ENCODE measurements at regions not wholly inside any gene's neighbourhood (a gene's known extent, or its start where the extent isn't known, plus 50 kb on each side); places are given as distances from the start of the nearest gene placed in this dataset.

DNA sequence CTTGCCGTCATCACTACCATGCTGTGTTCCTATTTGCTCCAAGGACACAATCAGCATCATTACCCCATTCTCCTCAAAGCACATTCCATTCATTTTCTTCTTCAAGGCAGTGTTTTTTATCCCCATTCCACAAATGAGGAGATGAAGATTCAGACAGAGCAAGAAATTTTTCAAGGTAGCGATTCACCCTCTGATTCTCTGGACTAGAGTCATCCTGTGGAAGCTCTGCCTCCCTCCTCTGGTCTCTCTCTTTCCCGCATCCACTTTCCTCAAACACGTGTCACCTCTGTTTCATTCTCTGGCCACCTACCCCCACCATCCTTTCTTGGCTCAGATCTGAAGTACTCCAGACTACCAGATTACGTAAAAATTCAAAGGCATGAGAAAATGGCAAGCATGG is 297.9 kb downstream of the SOX11 start:
- DNase-seq (ENCODE audit: low read depth): no peak

GRCh38 chr2:5991305-5991968 is 299.3 kb downstream of the SOX11 start:
- DNase-seq (ENCODE audit: low read depth): no peak

DNA sequence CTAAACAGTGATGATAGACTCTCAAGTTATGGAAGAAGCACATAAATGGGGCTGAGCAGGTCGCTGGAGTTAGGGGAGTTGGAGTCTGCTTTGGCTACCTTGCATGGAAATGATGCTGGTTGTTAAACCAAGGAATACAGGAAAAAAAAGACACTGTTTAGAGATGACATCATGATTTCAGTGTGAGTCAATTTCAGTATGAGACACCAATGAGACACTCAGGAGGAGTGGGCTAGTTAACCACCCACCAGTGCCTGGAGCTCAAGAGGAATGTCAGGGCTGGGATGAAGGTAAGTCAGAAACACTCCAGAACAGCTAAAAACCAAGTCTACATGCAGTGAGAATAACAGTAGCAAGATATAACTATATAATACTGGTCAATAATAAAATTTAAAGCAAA is 303.6 kb downstream of the SOX11 start:
- DNase-seq (ENCODE audit: low read depth): no peak

- no peak for DNase-seq (ENCODE audit: low read depth)
Measured at GRCh38 chr2:6008186-6008585, 316.0 kb downstream of the SOX11 start.

DNA sequence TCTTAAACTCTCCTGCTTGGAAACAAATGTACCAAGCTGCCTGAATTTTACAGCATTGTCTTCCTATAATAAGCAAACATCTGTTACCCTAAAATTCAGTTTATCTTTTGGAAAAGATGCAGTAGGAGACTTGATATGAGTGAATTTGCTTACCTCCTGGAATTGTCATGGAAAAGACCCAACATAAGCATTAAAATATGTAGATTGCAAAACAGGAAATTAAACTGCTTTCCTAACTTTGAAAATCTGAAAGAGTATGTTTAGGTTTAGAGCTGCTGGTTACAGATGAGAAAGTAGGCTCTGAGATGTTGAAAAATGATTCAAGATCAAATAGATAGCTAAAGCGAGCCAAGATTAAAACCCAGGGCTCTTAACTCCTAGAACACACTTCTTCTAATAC is 316.5 kb downstream of the SOX11 start:
- no peak for DNase-seq (ENCODE audit: low read depth)

DNA sequence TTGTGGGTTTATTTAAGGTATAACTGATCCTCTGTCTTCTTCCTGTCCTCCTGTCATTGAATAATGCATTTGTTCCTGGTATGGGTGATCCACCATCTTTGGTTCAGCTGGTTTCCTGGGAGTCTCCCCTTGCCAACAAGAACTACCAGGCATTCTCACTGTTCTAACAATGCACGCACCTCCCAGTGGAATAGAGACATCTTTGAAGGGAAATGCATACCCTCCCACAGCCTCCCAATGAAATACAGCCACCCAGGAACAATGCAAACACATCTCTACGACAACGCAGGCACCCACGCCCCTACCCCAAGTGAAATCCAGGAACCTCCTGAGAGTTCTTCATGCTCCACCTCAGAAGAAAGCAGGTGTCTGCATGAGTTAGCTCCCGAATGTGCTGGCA is 318.0 kb downstream of the SOX11 start:
- no peak for DNase-seq (ENCODE audit: low read depth)

- no peak for DNase-seq (ENCODE audit: low read depth)
Measured at GRCh38 chr2:6011921-6012320, 319.7 kb downstream of the SOX11 start.

DNA sequence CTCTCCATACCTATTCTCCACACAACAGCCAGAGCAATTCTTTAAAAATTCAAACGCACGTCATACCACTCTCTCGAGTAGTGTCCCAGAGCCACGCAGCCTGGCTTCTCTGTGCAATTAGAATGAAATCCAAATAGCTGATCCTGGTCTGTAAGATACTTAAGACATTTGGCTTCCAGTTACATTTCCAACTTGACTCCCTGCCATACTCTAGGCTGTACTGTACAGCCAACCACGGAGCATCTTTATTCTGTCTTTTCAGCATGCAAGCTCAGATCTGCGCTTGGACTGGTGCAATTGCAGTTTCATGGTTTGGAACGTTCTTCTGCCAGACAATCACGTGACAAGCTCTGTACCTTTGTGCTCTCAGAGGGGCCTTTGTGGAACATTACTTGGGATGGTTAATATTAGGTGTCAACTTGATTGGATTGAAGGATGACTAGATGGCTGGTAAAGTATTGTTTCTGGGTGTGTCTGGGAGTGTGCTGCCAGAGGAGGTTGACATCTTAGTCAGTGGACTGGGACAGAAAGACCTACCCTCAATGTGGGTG is 325.6 kb downstream of the SOX11 start:
- DNase-seq (ENCODE audit: low read depth): no peak

GRCh38 chr2:6024229-6024628 is 332.0 kb downstream of the SOX11 start:
- no peak for DNase-seq (ENCODE audit: low read depth)

DNA sequence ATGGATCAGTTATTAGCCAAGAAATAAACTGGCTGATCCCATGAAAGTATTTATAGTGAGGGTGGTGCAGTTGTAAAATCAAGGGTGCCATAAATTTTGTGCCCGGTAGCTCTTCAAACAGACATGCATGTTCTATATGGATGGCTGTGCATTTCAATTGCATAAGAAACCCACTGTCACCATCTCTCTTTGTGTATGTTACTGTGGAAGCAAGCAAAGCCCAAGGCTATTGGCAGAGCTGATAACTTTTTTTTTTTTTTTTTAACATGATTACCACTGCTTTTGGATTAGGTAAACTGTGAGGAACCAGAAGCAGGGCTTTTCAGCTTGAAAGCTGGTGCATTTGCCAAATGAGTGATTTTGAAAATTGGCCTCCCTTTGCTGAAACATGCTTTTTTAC is 332.6 kb downstream of the SOX11 start:
- DNase-seq (ENCODE audit: low read depth): no peak

- DNase-seq (ENCODE audit: low read depth): no peak
Measured at GRCh38 chr2:6025391-6025790, 333.2 kb downstream of the SOX11 start.

- DNase-seq (ENCODE audit: low read depth): no peak
Measured at GRCh38 chr2:6027066-6027465, 334.9 kb downstream of the SOX11 start.

DNA sequence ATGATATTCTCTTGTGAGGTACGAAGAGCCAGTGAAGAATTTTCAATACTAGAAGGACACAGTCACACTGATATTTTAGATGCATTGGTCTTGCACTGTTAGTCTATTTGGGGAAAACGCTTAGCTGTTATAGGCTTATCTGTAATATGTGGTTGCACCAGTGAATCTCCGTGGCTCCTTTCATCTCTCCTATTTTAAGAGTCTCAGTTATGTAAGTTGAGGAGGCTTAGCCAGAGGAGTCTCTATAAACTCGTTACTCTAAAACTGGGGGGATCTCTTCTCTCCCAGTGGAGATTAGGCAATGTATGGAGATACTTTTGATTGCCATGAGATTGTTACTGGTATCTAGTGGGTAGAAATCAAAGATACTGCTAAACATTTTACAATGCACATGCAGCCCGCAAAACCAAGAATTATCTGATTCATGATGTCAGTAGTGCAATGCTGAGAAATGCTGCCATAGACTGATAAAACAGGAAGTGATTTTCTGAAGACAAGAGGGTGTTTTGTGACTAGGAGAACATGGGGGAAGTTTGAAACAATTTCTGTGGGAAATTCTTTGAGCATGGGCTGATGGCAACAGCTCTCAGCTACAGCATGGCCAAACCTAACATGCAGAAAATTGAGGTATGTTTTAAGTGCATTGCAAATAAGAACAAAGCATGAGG is 339.1 kb downstream of the SOX11 start:
- no peak for DNase-seq (ENCODE audit: low read depth)

GRCh38 chr2:6036211-6036610 is 344.0 kb downstream of the SOX11 start:
- DNase-seq (ENCODE audit: low read depth): no peak

GRCh38 chr2:6043238-6043637 is 351.1 kb downstream of the SOX11 start:
- DNase-seq (ENCODE audit: low read depth): no peak

DNA sequence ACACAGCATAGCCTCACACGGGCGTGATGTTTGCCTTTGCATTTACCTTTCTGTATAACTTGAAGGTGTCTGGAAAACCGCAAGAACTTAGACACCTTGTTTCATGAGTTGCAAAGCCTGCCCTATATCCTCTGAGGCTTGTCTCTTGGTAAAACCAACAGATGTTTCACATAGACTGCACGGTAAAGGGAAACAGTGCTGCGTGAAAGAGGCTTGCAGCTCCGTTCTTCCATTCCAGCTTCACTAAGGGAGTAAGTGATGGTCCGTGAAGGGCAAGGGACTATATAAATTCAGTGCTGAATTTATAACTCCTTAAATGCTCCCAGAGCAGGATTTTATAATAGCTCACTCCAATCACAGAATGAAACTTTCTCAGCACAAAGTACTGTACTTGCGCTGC is 360.5 kb downstream of the SOX11 start:
- no peak for DNase-seq (ENCODE audit: low read depth)

GRCh38 chr2:6053743-6054142 is 361.6 kb downstream of the SOX11 start:
- no peak for DNase-seq (ENCODE audit: low read depth)

- no peak for DNase-seq (ENCODE audit: low read depth)
Measured at GRCh38 chr2:6054161-6054671, 362.0 kb downstream of the SOX11 start.

- DNase-seq (ENCODE audit: low read depth): no peak
Measured at GRCh38 chr2:6060992-6061663, 368.9 kb downstream of the SOX11 start.

GRCh38 chr2:6064757-6065156 is 372.6 kb downstream of the SOX11 start:
- DNase-seq (ENCODE audit: low read depth): no peak

DNA sequence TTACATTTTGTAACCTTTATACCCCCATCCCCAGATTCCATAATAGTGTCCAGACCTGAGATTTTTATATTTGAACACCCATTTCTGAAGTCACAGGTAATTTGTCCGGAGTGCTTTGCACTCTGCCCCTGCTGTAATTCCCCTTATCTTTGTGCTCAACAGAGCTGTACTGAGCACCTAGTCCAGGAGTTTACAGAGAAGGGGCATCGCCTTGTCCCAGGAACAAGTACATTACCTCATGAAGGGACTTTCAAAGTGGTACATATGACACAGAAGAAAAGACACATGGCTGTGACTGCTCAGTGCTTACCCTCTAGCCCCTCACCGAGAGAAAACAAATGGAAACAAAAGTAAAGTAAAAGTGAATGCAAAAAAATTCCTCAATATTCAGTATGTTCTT is 373.5 kb downstream of the SOX11 start:
- no peak for DNase-seq (ENCODE audit: low read depth)

GRCh38 chr2:6067089-6067488 is 374.9 kb downstream of the SOX11 start:
- DNase-seq (ENCODE audit: low read depth): no peak

- no peak for DNase-seq (ENCODE audit: low read depth)
Measured at GRCh38 chr2:6067806-6068205, 375.6 kb downstream of the SOX11 start.

Data from activated T-helper 1 cell treated with Interleukin-2 at 50 U/mL for 16 hours (primary cell).